Testis (tissue), 2 donors: ENCODE measurements at regions not wholly inside any gene's neighbourhood (a gene's known extent, or its start where the extent isn't known, plus 50 kb on each side); places are given as distances from the start of the nearest gene placed in this dataset.
"Not testable (repeated sequence)": the region's sequence is repeated elsewhere in the genome, so short reads cannot be mapped to it uniquely, and the experiment has no call there.

Experiments used
- DNase-seq: peaks from one replicate; pipeline ENCODE4 v3.0.0-alpha.2; 2019
- H3K27ac ChIP-seq, 2 donors: fragments of 200-600 bp; sonication (generic); one replicate each; pipeline ENCODE4 v1.5.1; 2019
- H3K27me3 ChIP-seq: fragments of 200-600 bp; sonication (generic); one replicate; pipeline ENCODE4 v1.5.1; 2019
- H3K36me3 ChIP-seq: fragments of 200-600 bp; sonication (generic); one replicate; pipeline ENCODE4 v1.5.1; 2017; ENCODE audit warnings: low read depth; ENCODE audit errors: missing control alignments
- H3K4me1 ChIP-seq: fragments of 200-600 bp; sonication (generic); one replicate; pipeline ENCODE4 v1.5.1; 2019
- H3K4me3 ChIP-seq, 2 donors: fragments of 200-600 bp; sonication (generic); one replicate each; pipeline ENCODE4 v1.5.1; 2017 to 2019
- H3K9me3 ChIP-seq: fragments of 200-600 bp; sonication (generic); one replicate; pipeline ENCODE4 v1.5.1; 2017
- POLR2A ChIP-seq: fragments of 450-650 bp; IDR thresholded peaks from one replicate; pipeline ENCODE4 v1.6.1; 2017; ENCODE audit warnings: antibody characterized with exemption, mild to moderate bottlenecking, moderate library complexity
- WGBS, 2 donors: methylation state at CpG; one replicate each; pipeline ENCODE4 v1.1.5; 2018; 5-methylcytosine and 5-hydroxymethylcytosine counted together
- intact Hi-C: fragments of 100-400 bp; cut with DNase I; formaldehyde crosslinking; loops from one replicate; pipeline ENCODE4 v1.15.1; 2023; ENCODE audit warnings: low total_unique reads
- TF ChIP-seq, protein P1 (sequence below), 3 experiments: fragments of 450-650 bp in 2 of 3; fragments of 200-600 bp in 1 of 3; sonication (generic) in 1 of 3; IDR thresholded peaks; one replicate each; pipeline ENCODE4 v1.5.1; 2016 to 2019; ENCODE audit warnings: antibody characterized with exemption in 3 of 3, mild to moderate bottlenecking in 2 of 3, moderate library complexity in 1 of 3

DNA sequence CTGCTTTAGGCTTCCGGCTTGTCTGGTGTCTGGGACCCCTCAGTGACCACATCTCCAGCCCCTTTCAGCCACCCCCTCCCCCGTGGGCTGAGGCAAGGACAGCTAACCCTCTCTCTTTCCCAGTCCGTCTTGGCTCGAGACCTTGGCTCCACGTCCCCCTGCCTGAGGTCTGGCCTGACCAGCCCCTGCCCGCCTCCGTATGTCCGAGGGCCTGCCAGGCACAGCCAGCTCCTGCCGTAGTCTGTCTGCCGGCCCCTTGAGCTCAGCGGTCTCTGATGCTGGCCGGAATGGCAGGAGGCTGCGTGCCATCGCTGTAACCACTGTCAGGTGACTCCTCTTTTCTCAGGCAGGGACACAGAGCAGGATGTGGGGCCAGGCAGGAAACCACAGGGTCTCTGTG, 73.3 kb upstream of the LRPAP1 start:
- Histone ChIP-seq H3K36me3 (no peaks in the 10 kb centered on the region), H3K4me3 (no peak overlapping the region), H3K27ac (no peak overlapping the region), H3K9me3 (no peaks in the 10 kb centered on the region), H3K27me3 (no peaks in the 10 kb centered on the region), H3K4me1 (peaks cover 6% of the 10 kb centered on the region)
- WGBS, 2 donors = 57% methylated on average over 9 to 14 of the region's 14 CpGs
- intact Hi-C loops = no loop called here
- TF ChIP-seq POLR2A = no peak
- TF ChIP-seq, protein P1, sequence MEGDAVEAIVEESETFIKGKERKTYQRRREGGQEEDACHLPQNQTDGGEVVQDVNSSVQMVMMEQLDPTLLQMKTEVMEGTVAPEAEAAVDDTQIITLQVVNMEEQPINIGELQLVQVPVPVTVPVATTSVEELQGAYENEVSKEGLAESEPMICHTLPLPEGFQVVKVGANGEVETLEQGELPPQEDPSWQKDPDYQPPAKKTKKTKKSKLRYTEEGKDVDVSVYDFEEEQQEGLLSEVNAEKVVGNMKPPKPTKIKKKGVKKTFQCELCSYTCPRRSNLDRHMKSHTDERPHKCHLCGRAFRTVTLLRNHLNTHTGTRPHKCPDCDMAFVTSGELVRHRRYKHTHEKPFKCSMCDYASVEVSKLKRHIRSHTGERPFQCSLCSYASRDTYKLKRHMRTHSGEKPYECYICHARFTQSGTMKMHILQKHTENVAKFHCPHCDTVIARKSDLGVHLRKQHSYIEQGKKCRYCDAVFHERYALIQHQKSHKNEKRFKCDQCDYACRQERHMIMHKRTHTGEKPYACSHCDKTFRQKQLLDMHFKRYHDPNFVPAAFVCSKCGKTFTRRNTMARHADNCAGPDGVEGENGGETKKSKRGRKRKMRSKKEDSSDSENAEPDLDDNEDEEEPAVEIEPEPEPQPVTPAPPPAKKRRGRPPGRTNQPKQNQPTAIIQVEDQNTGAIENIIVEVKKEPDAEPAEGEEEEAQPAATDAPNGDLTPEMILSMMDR (IDR thresholded peaks at IDR 0.05) = no peak
- no peak for DNase-seq

DNA sequence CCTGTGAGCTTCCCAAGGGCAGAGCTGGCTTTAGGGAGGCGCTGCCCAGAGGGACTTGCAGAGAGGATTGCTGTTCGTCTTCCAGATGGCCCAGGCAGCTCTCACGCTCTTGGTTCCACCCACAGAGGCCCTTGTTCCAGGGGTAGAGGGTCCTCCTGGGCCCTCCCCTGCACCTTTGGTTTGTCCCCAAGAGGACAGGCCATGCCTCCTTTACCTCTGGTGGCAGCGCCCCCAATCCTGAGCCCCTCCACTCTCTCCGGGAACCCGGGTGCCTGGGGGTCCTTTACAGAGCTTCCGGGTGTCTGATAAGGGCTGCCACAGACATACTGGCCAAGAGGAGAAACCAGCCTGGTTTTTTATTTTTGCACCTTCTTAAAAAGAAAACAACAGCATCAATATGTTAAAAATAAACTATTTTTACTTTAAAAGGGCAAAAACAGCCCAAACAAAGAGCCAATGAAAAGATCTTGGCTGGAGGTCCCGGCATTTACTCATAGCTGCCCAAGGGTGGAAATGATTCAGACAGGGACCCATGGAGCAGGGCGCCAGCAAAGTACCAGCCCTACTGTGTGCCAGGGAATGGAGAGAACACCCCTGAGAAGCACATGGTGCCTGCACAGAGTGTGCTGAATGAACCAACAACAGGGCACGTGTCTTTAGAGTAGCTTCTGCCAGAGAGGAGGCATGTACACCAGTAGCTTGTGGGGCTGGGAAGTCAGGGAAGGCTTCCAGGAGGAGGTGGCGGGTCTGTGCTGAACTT, 70.8 kb upstream of the LRPAP1 start:
- H3K36me3 ChIP-seq, H3K9me3 ChIP-seq, H3K4me3 ChIP-seq, H3K4me1 ChIP-seq, intact Hi-C loops, H3K27ac ChIP-seq, H3K27me3 ChIP-seq, DNase-seq: not testable (repeated sequence)
- WGBS, 2 donors = 58 to 63% methylated on average over 10 to 11 of the region's 11 CpGs

DNA sequence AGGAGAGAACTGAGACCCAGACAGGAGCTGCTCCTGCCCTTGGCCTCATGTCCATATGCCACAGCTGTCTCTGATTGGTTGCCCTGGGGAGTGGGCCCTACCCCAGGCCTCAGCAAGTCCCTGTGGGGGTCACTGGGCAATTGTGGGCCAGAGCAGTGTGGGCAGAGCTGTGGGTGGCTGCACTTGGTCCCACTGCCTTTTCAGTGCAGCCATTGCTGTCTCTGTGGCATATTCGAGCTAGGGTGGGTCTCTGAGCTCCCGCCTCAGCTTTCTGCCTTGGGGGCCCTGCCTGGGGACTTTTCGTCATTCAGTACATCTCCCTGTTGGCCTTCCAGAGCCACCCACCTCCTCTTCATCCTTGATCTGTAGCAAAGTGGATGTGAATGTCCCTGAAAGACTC, 69.8 kb upstream of the LRPAP1 start:
- no peaks in the 10 kb centered on the region for H3K4me1 ChIP-seq
- TF ChIP-seq, protein P1 (IDR thresholded peaks at IDR 0.05) = no peak
- TF ChIP-seq POLR2A = no peak
- no peaks in the 10 kb centered on the region for H3K9me3 ChIP-seq
- no peak for DNase-seq
- 90 to 95% methylated on average over 3 of the region's 3 CpGs for WGBS, 2 donors
- intact Hi-C loops = no loop called here
- H3K27me3 ChIP-seq = no peaks in the 10 kb centered on the region
- no peaks in the 10 kb centered on the region for H3K36me3 ChIP-seq
- H3K4me3 ChIP-seq = no peak overlapping the region
- no peak overlapping the region for H3K27ac ChIP-seq

DNA sequence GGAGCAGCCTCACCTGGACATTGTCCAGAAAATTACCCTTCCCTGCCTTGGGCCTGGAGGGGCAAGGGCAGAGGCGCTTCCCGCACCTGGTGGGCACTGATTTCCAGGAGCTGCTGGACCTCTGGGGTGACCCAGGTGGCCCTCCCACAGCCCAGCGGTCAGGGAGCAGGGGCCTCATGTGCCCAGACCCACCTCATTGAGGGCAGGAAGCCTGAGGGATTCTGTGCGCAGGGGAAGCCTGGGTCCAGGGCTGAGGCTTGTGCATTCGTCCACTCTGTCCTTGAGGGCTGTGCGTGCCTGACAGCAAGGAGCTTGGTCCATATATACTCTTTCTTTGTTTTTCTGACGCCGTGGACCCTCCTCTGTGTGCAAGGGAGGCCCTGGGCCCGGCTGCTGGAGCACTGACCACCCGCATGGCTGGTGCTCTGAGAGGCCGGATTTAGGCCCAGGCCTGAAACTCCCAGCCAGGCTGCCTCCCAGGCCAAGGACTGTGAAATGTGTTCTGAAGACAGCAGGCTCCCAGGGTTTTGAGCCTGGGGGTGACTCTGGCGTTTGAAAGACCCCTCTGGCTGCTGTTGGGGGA, 69.0 kb upstream of the LRPAP1 start:
- DNase-seq, H3K27ac ChIP-seq, H3K4me3 ChIP-seq, H3K9me3 ChIP-seq, intact Hi-C loops, H3K4me1 ChIP-seq, H3K27me3 ChIP-seq, H3K36me3 ChIP-seq: not testable (repeated sequence)
- 84 to 94% methylated on average over 9 to 12 of the region's 12 CpGs for WGBS, 2 donors

DNA sequence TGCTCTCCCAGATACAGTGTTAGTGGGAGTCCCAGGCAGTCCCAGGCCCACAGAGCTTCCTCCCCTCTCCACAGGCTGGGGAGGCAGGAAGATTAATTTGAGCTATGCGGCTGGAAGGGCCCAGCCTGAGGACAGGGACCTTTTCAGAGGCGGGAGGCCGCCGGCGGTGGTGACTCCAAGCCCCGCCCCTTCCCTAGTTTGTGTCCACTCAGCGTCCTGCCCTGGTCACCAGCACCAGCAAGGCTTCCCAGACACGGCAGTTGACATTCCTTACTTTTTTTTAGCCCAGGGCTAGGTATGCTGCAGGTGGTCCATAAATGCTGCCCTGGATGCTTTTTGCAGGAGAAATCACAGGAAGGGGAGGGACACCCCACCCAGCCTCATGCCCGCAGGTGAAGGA, 67.7 kb upstream of the LRPAP1 start:
- TF ChIP-seq POLR2A = no peak
- TF ChIP-seq, protein P1 (IDR thresholded peaks at IDR 0.05) = no peak
- H3K4me3 ChIP-seq = no peak overlapping the region
- intact Hi-C loops = no loop called here
- no peaks in the 10 kb centered on the region for H3K9me3 ChIP-seq
- H3K27ac ChIP-seq = no peak overlapping the region
- H3K4me1 ChIP-seq = no peaks in the 10 kb centered on the region
- WGBS, 2 donors = 70 to 79% methylated on average over 3 to 9 of the region's 9 CpGs
- no peaks in the 10 kb centered on the region for H3K27me3 ChIP-seq
- no peaks in the 10 kb centered on the region for H3K36me3 ChIP-seq
- no peak for DNase-seq
